GM21737 (cell line): ENCODE measurements at regions not wholly inside any gene's neighbourhood (a gene's known extent, or its start where the extent isn't known, plus 50 kb on each side); places are given as distances from the start of the nearest gene placed in this dataset.
"Not testable (repeated sequence)": the region's sequence is repeated elsewhere in the genome, so short reads cannot be mapped to it uniquely, and the experiment has no call there.

Experiments used
- ATAC-seq: cut with Tn5 transposase; IDR thresholded peaks from one replicate; pipeline ENCODE4 v1.9.1; 2021; ENCODE audit warnings: mild to moderate bottlenecking, moderate library complexity; ENCODE audit not compliant: unreplicated experiment

DNA sequence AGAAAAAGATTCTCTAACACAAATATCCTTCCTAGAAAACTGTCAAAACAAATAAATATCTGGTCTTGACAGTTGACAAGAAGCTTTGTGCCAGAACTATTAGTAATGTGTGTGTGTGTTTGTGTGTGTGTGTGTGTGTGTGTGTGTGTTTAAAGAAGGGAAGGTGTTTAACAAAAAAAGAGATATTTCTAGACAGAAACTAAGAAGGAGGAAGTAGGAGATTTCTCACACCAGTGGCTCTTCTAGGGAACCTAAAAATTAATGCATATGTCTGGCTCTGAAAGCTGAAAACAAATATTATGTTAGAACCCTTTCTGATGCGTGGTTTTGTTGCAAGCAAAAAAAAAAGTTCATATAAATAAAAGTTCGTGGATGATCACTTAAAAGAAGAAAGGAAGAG is 277.5 kb downstream of the RPS4Y2 start:
- ATAC-seq: no peak

GRCh38 chrY:21034151-21035061 is 278.5 kb downstream of the RPS4Y2 start:
- no peak for ATAC-seq

DNA sequence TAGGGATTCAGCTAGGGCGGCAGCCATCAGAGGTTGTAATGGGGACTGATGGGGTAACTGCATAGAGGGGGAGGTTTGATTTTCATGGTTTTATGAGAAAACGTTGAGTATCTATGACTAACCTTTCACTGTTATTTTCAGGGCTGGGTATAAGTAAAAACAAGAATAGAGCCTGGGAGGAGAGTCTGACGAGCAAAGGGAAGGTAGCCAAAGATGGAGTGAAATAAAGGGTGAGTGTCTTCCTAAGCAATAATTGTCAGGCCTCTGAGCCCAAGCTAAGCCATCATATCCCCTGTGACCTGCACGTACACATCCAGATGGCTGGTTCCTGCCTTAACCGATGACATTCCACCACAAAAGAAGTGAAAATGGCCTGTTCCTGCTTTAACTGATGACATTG is 281.5 kb downstream of the RPS4Y2 start:
- not testable (repeated sequence) for ATAC-seq

GRCh38 chrY:21039811-21040210 is 283.9 kb downstream of the RPS4Y2 start:
- no peak for ATAC-seq

- not testable (repeated sequence) for ATAC-seq
Measured at GRCh38 chrY:21040711-21041110, 284.8 kb downstream of the RPS4Y2 start.

DNA sequence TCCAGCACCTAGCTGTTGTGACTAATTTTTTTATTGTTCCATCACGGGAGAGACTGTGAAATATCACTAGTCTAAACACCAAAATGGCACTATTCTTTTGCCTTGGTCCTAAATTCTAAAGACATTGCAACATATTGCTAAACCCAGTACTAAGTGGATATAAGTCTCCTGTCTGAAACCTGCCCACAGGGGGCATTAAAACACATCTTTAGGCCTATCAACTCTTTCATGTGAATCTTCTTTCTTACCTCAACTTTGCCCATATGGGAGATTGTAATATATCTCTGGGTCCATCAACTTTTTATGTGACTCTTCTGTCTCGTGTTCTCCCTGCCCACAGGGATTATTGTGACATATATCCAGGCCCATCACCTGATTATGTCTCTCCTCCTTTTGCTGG is 317.2 kb downstream of the RPS4Y2 start:
- ATAC-seq: no peak

DNA sequence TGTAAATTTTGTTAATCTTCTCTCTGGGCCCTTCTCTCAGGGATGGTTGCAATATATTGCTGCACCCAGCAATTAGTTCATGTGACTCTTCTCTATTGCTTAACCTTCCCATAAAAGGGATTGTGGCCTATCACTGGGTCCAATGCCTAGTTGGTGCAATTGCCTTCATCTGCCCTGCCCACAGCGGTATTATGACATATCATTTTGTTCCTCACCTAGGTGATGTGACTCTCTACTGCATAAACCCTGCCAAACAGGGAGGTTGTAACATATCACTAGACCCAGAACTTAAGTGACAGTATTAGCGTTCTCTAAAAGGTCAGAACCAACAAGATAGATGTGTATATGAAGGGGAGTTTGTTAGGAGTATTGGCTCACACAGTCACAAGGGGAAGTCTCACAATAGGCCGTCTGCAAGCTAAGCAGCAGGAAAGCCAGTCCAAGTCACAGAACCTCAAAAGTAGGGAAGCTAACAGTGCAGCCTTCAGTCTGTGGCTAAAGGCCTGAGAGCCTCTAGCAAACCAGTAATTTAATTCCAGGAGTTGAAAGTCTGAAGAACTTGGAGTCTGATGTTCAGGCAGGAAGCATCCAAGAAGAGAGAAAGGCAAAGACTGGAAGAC is 317.8 kb downstream of the RPS4Y2 start:
- ATAC-seq: no peak

- ATAC-seq: no peak
Measured at GRCh38 chrY:21075658-21076057, 319.8 kb downstream of the RPS4Y2 start.

DNA sequence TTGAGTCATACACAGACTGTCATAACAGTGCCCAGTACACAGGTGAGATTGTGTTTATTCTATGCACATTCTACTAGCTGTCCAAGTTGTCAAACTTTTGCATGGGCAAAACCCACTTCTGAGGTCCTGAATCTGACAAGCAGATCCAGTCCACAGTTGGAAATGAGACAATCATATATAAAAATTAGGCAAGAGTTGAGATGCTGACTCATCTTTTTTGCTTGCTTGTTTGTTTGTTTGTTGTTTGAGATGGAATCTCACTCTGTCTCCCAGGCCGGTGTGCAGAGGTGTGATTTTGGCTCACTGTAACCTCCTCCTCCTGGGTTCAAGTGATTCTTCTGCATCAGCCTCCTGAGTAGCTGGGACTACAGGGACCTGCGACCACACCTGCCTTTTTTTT is 323.8 kb downstream of the RPS4Y2 start:
- ATAC-seq: no peak

DNA sequence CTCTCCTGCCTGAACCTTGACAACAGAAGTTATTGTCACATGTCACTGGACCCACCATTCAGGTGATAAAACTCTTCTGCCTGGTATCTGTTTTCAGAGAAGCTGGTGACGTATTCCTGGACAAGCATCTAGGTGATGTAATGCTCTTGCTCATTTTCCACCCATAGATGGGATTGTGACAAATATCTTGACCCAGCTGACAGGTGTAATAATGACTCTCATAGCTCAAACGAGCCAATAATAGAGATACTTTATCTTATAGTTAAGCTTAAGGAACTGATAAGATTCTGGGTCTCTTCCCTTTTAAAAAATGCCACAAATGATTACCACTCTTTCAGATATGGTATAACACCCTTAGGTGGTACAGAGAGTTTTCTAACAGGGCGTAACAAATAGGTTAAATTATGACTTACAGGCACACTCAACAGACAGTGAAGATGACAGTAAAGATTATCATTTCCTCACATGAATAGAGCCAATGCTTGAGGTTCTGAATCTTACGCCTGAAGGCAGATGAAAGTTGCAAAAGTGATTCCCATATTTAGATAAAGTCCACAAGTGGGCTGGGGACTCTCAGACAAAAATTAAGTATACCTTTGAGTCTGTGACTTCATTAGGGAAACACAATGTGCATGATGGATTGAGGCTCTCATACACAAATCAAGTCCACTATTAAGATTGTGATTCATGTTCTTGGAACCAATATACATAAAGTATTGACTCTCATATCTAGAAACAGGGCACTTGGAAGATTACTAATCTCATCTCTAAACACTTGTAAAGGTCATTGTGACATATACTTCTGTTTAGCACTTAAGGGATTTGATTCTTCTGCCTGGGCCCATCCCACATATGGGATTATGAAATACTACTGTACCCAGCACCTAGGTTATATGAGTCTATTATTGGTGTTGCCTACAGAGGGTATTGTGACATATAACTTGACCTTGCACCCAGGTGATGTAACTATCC is 326.0 kb downstream of the RPS4Y2 start:
- no peak for ATAC-seq

GRCh38 chrY:21082639-21083038 is 326.7 kb downstream of the RPS4Y2 start:
- no peak for ATAC-seq

- ATAC-seq: no peak
Measured at GRCh38 chrY:21091909-21092308, 336.0 kb downstream of the RPS4Y2 start.

DNA sequence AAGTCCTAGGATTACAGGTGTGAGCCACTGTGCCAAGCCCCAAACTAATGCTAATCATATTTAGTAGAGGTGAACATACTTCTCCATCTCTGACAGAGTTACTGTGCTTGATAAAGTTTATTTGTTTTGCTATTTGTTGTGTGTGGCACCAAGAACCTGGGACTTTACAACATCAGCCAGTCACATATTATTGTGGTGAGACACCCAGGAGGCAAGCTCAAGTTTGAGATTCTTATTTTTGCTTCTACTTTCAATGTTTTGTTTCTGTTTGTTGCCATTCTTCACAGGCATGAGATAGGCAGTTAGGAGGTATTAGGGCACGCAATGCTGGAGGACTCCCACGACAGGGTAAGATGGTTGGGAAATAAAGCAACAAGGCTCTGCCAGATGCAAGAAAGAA is 346.6 kb downstream of the RPS4Y2 start:
- no peak for ATAC-seq

DNA sequence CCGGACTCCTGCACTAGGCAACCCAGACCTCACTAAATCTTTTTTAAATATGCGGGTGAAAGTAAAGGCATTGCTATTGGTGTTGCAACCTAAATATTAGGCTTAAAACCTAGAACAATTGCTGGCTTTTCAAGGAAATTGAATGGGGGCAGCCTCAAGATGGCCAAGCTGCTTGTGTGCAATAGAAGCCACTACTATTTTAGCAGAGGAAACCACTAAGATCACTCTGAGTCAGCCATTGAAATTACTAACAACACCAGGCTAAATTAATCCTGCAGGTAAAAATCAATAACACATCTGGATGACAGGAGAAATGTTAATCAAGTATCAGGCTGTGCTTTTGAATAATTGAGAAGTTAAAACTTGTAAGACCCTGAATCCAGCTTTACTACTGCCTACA is 348.0 kb downstream of the RPS4Y2 start:
- no peak for ATAC-seq

DNA sequence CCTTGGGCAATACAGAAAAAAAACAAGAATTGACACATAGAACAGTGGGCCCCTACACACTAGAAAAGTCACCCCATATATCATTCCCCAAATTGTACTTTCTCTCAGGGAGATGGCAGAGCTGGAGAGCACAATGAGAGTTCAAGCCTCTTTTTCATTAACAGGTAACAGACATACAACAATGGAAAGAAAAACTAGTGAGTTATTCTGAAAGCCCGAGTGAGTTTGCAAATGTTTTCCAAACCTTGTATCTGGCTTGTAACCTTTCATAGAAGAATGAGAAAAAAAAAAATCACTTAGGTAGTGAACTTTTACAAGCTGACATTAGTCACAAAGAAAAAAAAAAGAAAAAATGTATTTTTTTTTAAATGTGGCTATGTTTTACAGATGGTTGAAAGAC is 349.6 kb downstream of the RPS4Y2 start:
- ATAC-seq: no peak

- ATAC-seq: no peak
Measured at GRCh38 chrY:21111313-21111712, 355.4 kb downstream of the RPS4Y2 start.

- no peak for ATAC-seq
Measured at GRCh38 chrY:21121065-21121464, 365.2 kb downstream of the RPS4Y2 start.

DNA sequence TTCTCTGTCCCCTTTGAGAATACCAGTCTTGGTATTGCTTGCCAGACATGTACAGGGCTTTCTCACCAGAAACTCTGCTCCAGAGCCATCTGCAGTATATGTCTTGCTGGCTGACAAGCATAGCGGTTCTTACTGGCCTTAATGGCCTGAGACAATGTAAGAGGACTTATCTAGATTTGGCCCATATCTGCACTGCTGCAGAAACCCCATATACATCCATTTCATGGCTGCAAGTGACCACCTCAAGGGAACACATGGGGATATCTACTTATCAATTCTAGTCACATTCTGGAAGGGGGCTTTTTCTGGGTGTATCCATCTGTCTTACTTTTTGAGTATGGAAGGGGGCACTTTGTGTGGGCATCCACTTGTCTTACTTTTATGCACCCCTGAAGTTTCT is 375.5 kb upstream of the RBMY1B start:
- ATAC-seq: no peak

DNA sequence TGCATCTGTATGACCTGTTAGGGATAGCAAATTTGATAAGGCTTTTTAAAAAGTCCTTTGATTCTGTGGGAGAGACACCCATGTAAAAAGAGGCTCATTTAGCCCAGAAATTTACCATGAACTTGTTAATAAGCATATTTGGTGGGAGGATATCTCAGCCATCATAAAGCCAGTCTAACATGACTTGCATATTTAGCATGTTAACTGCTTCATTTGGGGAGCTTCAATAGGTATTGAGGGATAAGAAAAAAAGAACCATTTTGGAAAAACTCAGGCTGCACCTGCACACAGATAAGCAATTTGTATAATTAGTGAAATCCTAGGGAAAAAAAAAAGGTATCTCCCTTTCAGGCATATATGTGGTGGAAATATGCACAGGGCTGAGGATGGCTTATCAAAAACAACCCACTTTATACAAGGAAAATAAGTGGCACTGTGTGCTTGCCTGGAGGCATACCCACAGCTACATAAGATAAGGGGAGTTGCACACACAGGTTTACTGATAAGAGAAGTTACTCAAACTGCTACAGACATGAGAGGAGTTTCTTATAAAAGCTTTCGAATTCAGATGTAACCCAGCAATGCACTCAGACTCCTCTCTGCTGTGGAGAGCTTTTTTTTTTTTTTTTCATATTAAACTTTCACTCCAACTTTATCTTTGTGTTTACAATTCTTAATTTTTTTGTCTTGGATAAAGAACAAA is 372.9 kb upstream of the RBMY1B start:
- no peak for ATAC-seq

DNA sequence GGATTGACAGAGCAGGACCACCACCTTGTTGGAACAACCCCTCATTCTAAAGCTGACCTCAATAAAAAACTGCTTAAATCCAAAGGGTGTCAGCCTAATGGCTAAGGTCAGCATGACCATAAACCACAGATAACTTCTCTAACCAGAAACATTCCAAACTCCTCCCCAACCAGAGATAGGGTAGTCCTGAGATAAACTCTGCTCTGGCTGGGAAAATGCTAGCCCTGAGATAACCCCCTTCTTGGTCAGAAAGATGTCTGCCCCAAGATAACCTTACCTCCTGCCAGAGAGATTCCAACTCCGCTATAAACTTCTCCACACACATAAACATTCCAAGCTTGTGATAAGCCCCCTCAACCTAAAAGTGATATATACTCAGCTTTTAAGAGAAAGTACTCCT is 364.8 kb upstream of the RBMY1B start:
- no peak for ATAC-seq

DNA sequence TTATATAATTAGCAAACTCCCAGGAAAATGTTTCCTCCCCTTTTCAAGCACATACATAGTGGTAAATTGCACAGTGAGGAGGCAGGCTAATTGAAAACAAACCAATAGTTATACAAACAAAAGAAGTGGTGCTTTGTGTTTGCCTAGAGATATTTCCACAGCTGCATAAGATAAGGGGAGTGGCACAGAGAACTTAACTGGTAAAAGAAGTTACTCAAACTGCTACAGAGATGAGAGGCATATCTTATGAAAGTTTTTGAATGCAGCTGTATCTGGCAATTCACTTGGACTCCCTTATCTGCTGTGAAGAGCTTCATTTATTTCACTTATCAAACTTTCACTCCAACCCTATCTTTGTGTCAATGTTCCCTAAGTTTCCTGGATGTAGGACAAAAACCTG is 361.2 kb upstream of the RBMY1B start:
- no peak for ATAC-seq
